ENCODE measurements at regions not wholly inside any gene's neighbourhood (a gene's known extent, or its start where the extent isn't known, plus 50 kb on each side); places are given as distances from the start of the nearest gene placed in this dataset.

DNA sequence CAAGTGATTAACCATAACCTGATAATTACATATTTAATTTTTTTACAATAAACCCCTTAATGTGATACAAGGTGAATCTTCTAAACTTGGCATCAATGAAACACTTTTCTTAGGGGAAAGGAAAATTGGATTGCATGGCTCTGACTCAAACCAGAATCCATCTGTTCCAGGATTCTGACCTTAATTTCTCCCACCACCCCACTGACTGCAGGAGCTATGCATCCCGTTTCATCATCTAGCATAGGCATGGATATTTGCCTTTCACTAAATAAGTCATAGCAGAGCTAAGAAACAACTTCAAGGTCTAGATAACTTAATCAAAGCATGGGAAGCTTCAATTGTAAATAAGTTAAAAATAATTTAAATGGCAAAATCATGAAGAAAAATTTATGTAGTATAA is 156.3 kb downstream of the BTC start:
- H3K4me3 ChIP-seq (ENCODE audit: low read depth, low read length), result no peak overlapping the region
- no peak for DNase-seq (ENCODE audit: low read depth)
- TF ChIP-seq, protein P1, sequence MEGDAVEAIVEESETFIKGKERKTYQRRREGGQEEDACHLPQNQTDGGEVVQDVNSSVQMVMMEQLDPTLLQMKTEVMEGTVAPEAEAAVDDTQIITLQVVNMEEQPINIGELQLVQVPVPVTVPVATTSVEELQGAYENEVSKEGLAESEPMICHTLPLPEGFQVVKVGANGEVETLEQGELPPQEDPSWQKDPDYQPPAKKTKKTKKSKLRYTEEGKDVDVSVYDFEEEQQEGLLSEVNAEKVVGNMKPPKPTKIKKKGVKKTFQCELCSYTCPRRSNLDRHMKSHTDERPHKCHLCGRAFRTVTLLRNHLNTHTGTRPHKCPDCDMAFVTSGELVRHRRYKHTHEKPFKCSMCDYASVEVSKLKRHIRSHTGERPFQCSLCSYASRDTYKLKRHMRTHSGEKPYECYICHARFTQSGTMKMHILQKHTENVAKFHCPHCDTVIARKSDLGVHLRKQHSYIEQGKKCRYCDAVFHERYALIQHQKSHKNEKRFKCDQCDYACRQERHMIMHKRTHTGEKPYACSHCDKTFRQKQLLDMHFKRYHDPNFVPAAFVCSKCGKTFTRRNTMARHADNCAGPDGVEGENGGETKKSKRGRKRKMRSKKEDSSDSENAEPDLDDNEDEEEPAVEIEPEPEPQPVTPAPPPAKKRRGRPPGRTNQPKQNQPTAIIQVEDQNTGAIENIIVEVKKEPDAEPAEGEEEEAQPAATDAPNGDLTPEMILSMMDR (conservative IDR thresholded peaks at IDR 0.05; ENCODE audit: low read depth, low read length), result no peak

DNA sequence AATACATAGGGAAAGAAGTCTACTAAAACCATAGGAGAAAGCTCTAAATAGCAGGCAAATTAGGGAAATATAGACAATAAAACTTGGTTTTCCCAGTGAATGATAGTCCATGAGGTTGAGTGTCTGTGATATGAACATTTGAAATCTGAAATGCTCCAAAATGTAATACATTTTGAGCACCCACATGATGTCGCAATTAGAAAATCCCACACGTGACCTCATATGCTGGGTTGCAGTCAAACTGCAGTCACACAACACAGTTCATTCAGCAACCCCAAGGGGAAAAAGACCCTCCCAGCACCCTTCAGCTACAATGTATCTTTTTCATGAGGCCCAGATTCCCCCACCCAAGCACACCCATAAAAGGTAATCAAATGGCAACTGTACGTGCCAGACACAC is 155.6 kb downstream of the BTC start:
- H3K4me3 ChIP-seq (ENCODE audit: low read depth, low read length), result no peak overlapping the region
- TF ChIP-seq, protein P1 (conservative IDR thresholded peaks at IDR 0.05; ENCODE audit: low read depth, low read length), result no peak
- no peak for DNase-seq (ENCODE audit: low read depth)

- TF ChIP-seq, protein P1 (conservative IDR thresholded peaks at IDR 0.05; ENCODE audit: low read depth, low read length), result no peak
- DNase-seq (ENCODE audit: low read depth), result no peak
- H3K4me3 ChIP-seq (ENCODE audit: low read depth, low read length), result no peak overlapping the region
Measured at GRCh38 chr4:74640111-74640903, 154.0 kb downstream of the BTC start.

DNA sequence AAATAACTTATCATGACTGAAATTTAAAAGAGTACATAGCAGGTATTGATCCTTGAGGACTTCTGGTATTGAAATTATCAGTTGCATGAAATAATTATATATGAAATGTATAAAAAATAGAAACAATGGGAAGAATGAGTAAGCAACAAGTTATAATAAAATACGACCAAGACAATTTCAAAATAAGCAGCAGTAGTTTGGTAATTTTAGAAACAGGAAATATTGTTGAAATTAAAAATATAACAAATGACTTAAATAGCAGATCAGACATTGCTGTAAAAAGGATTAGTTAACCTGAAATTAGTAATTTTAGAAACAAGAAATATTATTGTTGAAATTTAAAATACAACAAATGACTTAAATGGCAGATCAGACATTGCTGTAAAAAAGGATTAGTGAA is 152.3 kb downstream of the BTC start:
- TF ChIP-seq, protein P1 (conservative IDR thresholded peaks at IDR 0.05; ENCODE audit: low read depth, low read length), result no peak
- no peak overlapping the region for H3K4me3 ChIP-seq (ENCODE audit: low read depth, low read length)
- DNase-seq (ENCODE audit: low read depth), result no peak

DNA sequence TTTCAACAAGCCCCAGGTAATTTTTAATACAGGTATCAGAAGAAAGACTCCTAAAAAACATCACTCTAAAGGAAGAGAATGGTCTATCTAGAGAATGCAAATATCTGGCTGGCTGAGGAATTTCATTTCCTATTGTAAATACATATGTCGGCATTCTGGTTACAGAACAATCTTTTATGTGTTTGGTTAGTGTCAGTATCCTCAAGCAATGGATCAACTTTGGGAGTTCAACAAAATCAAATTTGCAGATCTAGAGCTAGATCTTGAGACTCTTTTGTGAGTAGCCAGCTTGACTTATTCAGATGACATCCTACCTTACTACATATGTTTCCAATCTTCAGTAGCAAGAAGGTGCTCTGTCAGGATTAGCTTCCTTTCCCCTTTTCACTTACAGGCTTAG is 145.1 kb downstream of the BTC start:
- H3K4me3 ChIP-seq (ENCODE audit: low read depth, low read length), result no peak overlapping the region
- TF ChIP-seq, protein P1 (conservative IDR thresholded peaks at IDR 0.05; ENCODE audit: low read depth, low read length), result no peak
- no peak for DNase-seq (ENCODE audit: low read depth)

DNA sequence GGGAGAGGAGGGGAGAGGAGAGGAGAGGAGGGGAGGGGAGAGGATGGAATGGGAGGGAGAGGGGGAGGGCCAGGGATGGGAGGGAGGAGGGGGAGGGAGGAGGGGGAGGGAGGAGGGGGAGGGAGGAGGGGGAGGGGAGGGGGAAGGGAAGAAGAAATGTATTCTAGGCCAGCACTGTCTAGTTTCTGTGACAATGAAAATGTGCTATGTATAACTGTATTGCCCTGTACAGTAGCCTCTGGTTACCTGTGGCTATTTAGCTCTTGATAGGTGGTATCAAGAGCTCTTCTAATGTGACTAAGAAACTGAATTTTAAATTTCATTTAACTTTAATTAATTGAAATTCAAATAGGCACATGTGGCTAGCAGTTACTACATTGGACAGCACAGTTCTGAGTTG is 143.1 kb downstream of the BTC start:
- no peak for DNase-seq (ENCODE audit: low read depth)
- TF ChIP-seq, protein P1 (conservative IDR thresholded peaks at IDR 0.05; ENCODE audit: low read depth, low read length), result no peak
- H3K4me3 ChIP-seq (ENCODE audit: low read depth, low read length), result no peak overlapping the region
